GDM1 (cell line): ENCODE measurements at regions not wholly inside any gene's neighbourhood (a gene's known extent, or its start where the extent isn't known, plus 50 kb on each side); places are given as distances from the start of the nearest gene placed in this dataset.
"Not testable (repeated sequence)": the region's sequence is repeated elsewhere in the genome, so short reads cannot be mapped to it uniquely, and the experiment has no call there.

ENCODE experiments used
- DNase-seq: peaks from one replicate; lab custom pipeline; 2025; lab: John Stamatoyannopoulos, UW

DNA sequence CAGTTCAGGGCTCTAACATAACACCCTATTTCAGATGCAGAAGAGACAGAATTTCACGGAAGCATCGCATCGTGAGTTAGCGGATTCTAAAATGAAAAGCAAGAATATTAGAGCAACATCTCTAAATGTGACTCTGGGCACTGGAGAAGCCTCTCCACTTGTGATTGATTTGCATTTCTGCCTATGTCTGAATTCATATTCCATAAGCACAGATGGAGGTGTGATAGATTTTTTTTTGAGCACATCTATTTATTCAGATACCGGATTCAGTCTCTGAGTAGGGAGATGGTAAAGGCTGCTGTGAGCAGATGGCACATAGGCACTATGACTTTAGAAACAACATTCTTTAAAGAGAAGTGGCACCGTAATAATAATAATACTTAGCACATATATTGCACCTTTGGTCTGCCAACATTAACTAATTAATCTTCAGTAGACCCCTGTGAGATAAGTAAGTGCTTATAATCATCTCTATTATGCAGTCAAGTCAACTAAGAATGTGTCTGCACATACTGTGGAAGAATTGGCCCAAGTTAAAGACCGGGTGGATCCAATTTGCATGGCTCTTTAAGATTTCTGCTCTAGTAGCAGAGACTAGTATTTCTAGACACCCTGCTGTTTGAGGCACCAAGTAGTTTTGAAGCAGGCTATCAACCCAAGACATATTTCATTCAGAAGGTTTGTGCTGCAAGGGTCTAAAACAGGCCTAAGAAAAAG is 685.0 kb downstream of the CETN3 start:
- no peak for DNase-seq

DNA sequence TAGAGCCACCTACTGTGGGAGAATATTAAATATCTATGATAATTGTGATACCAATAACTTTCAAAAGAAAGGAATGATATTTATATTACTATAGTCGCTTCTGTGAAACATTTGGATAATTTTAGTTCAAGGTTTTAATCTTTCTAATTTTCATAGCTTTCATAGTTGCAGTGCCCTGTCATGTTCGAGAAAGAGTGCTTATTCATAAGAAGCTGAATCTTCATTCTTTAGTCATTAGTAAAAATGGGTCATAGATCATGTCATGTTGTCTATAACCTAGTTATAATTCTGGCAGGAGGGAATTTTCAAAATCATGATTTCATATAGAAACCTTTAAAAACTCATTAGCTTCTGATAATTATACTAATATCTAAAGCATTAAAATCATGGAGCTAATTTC is 685.6 kb downstream of the CETN3 start:
- no peak for DNase-seq

DNA sequence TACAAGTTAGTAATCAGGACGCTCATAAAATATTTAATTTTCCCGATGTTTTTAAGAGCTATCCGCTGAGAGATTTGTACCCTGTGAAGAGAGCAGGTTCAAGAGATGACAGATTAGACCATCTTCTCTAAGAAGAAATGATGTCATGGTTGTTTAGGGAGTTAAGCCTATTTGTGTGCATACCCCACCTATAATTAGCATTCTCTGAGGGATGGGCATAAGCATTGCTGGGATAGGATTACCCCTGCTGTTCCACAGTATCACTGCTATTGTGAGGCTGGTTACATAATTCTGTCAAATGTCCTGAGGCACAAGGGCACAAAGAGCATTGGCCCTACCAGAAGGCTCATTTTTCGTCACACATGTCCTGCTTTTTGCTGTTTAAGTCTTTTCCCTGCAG is 687.0 kb downstream of the CETN3 start:
- no peak for DNase-seq

DNA sequence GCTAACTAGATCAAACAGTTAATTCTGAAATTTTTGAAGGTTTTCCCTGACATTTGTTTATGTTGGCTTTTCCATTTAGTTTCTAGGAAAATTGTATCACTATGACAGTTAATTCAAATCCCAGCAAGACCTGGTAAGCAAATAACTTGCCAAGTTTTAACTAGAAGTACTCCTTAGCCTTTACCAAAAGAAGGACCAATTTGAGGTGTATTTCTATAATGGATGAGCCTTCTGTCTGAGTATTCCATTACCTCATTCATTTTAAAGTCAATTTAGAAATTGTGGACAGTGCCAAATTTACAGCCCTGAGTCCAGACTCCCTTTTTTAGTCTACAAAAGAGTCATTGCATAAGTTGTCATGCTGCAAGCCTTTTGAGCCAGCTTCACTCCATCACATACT is 687.6 kb downstream of the CETN3 start:
- DNase-seq, result no peak

DNA sequence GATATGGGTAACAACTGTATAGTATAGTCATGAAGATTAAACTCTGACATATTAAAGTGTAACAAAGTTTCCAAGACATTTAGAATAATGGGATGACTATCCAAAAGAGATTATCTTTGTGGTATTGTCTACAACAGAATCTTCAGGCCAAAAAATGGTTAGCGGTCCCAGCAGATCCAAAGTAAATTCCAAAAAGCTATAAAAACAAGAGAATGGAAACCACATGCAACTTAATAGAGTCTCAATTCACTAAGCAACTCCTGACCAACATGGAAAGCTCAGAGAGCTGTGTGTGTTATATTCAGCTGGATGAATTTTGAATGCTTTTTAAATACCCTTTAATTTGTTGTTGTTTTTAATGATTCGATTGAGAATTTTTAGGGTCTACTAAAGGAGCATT is 688.2 kb downstream of the CETN3 start:
- no peak for DNase-seq

DNA sequence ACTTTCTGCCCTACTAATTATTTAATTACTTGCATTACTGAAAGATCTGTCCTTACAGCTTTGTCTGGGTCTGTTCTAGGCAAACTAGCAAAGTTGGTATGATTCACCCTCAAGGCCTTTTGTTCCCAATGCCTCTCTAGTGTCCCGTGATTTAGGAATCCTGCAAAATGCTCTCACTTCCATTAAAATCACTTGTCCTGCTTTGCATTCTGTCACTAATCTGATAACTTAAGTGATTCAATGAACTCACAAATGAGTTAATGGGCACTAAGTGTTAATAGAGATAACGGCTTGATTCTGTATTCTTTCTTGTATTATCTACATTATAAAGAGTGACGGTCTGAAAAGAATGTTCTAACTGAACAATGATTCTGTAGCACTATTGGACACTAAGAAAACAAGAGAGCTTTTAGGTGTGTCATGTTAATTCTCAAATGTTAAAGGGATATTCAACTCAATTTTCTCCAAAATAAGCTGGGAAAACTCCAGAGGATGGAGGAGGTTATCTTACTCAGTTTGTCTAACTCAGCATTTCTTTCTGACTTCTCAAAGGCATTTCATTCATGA is 697.3 kb downstream of the CETN3 start:
- DNase-seq, result no peak

DNA sequence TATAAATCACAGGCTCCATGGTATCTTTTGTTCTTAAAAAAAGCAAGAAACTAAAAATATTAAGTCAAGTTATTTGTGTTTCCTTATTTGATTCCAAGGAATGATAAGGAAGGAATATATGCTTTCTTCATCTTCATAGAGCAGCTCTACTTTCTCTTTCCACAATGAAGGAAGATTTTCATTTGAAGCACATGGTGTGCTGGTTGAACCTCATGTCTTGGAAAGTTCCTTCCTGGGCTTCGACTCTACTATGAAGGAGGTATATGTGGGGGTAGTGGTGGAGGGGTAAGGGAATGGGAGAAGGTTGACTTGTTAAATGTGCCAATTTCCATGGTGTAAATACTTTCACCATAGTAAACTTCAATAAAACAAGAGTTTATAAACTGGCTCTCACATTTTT is 698.0 kb downstream of the CETN3 start:
- no peak for DNase-seq

DNA sequence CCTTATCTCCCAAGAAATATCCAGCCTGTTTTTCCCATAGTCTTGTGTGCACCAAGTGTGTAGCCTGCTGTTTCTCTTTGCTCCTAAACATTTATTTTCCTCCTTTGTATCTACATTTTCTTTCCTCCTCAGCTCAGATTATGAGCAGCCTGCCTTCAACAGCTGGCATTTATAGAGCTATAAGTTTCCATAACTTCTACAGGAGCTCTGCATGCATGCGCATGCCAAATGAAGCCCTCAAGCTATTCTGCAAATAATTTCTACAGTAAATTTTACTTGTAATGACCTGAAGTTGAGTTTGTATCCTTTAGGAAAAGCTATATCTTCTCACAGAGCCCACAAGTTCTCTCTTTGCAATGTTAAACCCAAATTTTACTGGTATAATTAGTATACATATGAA is 699.5 kb downstream of the CETN3 start:
- DNase-seq, result no peak

DNA sequence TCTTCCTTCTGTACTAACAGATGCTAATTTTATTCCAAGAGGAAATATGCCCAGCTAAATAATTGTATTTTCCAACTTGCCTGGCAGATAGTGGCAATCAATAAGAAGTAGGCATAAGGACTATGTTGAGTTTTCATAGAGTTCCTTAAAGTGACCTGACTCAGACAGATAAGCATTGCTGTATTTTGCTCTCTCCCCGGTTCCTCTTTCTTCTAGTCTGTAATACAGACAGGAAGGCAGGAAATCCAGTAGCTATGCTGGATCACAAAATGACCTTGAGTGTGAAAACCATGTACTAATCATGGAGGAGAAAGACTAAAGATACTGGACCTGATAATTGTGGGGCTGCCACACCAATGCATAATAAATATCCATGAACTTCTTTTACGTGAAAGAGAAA is 701.7 kb downstream of the CETN3 start:
- peak; percentile 42 for DNase-seq

DNA sequence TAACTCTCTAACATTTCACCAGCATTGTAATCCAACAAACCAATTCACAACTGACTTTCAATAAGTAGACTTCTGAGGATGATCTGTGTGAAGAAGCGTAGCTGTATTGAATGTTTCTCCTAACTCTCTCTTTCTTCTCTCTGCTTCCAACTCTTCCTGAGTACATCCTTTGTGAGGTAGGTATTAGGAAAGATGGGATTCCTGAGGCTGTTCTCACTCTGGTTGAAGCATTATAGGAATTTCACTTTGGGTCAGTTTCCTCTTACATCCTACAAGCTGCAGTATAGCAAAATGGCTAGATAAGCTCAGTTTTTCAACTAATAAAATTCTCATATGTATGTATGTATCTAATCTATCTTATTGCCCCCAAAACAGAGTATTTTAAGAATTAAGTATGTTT is 702.8 kb downstream of the CETN3 start:
- DNase-seq, result no peak

DNA sequence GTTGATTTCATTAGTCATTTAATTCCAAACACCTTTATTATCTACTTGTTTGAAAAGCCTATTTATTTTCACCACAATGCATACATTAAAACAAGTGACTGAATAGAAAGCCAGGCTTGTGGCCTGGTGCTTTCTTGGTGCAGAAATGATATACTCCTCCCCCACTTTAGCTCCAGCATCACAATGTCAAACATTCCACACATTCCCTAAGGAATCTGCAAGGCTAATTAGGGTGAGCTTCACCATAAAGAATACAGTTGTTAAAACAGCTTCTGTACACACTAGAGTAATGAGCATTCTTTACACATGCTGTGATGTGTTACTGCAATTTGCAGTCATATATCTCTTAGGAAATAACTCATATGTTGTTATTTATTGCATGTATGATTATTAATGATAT is 705.7 kb downstream of the CETN3 start:
- no peak for DNase-seq

DNA sequence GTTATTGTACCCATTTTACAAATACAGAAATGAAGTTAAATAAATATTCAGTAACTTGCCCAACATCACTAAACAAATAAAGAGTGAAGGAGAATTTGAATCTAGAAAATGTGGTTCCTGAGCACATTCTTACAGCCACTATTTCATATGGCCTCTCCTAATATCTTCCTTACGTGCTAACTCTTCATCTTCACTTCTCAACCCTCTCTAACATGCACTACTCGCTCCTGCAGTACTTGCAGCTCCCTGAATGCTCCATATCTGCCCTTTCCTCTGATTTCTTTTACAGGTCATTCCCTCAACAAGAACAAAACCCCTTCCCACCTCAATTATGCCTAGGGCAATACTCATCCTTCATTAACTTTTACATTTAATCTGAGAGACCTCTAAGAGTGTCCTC is 711.5 kb downstream of the CETN3 start:
- no peak for DNase-seq

DNA sequence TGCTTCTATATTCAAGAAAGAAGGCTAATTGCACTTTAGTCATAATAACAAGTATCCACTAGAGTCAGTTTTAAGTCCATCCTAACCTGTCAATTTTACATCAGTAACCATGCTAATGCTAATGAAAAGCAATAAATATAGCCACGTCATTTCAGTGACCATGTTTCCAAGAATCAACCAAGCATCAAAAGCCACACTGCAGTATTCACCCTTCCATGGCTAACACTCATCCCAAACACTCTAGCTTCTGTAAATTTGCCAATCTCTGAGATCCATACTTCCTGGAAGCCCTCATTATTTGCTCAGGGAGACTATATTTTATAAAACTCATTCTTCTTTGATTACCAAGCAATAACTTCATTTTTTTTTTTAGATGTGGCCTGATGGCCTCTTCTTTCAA is 712.0 kb downstream of the CETN3 start:
- DNase-seq, result no peak

DNA sequence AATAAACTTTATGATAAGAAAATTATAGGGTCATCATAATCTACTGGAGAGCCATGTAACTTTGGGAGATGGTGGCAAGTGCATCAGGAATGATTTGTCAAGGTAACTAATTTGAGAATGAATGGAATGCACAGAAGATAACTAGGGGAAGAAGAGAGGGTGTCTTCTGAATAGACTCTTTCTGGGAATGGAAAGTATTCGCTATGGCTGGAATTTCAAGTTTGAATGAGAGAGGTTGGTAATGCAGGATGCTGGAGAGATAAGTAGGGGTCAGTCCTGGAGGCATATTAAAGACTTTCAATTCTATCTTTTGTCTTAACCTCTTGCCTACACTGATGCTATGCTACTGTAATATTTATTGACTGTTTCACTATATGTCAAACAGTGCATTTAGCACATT is 714.2 kb downstream of the CETN3 start:
- no peak for DNase-seq

DNA sequence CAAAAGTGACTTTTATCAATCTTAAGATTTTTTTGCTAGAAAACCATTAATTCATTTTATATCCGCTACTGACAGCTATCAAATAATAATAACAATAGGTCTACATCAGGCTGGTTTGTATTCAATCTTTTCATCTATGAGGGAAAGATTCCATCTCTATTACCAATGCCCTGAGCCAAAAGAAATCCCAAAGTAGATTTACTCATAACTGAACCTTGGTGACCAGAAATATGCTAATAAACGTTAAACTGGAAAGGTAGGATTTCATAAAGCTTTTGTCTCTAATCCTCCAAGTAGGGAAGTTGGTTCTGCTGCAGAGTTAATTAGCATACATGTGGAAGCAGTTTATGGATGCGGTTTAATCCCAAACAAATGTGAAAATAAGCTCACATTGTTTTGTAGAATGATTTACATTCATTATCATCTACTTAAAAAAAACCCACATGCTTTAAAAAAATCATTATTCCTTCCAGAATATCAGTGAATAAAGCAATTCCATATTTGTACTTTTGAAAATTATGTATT is 715.5 kb downstream of the CETN3 start:
- DNase-seq, result no peak

DNA sequence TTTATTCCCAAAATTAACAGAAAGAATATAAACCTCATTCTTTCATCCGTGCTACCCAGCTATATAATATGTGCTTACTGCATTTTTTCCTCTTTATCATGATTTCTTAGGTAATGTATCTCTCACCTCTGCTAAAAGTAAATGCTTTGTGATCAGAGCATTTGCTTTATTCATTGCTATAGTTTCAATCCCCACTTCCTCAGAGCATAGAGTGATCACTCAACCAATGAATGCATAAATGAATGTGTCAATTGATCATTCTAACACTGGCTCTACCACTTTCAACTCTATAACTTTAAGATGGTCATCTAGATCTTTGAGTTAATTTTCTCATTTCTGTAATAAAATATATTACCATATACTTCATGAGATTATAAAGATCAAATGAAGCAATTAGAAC is 719.2 kb downstream of the CETN3 start:
- no peak for DNase-seq

DNA sequence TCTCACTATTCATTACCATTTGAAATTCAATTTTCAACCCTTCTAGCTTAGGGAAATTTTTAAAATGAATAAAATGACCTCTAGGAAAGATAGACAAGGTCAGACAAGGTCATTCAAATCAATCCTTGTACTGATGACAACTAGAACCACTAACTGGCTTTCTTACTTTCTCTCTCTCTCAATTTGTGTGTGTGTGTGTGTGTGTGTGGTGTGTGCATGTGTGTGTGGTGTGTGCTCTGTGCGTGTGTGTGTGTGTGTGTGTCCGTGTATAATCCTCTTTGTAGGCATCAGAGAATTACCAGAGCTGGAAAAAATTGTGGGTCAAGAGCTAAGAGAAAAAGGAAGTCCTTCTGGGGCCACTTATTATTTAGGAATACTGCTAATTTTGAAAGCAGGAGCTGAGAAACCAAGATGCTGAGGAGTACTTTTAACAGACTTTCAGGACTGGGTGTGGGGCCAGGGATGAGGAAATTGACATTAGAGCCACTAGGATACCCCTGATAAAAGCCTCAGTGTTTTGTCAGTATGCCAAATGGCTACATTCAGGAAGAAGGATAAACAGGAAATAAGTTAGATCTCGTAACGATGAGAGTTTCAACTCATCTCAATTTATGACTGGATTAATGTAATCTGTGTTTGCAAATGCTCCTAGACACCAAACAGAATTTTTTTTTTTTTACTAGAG is 723.3 kb downstream of the CETN3 start:
- DNase-seq, result no peak

DNA sequence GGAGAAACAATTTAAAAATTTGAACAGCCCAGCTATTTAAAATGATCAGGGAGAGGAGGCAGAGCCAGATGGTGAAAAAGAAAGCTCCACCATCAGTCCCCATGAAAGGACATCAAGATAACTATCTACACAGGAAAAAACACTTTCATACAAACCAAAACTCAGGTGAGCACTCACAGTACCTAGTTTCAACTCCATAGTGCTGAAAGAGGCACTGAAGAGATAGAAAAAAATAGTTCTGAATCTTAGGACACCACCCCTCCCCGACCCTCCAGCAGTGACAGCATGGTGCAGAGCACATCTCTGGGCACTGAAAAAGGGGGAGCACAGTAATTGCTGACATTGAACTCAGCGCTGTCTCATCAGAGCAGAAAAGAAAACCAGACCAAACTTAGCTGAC is 732.9 kb downstream of the CETN3 start:
- DNase-seq, result no peak

DNA sequence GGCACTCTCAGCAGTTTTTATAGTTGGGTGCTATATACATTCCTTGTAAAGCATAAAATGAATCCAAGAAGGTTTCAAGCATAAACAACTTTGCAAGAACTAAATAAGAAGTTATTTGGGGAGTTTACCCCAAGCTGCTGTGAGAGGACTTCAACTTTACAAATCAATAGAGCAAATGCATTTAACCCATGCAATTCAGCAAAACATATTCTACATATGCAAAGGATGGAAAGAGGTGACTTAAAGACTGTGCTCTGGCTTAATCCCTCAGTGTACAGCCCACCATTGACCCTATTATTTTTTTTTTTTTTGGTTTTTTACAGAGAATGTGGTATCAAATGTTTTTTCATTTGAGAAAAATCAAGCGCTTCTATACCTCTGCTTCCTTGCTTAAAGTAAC is 736.5 kb downstream of the CETN3 start:
- DNase-seq, result no peak

DNA sequence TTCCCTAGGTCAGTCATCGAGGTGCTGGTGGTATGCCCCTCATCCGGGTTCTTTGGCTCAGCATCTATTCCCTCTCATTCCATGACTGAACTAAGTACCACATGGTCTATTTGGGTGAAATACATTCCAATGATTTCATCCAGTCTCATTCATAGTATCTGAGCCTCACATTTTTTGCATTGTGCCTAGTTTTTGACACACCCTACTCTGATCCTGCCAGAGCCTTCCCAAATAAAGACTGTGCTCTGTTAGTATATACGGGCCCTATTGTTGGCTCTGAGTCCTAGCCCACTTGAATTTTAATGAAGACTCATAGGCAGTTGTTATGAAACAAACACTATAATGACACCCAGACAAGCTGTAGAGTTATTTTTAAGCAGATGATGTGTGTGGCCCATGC is 740.7 kb downstream of the CETN3 start:
- no peak for DNase-seq

DNA sequence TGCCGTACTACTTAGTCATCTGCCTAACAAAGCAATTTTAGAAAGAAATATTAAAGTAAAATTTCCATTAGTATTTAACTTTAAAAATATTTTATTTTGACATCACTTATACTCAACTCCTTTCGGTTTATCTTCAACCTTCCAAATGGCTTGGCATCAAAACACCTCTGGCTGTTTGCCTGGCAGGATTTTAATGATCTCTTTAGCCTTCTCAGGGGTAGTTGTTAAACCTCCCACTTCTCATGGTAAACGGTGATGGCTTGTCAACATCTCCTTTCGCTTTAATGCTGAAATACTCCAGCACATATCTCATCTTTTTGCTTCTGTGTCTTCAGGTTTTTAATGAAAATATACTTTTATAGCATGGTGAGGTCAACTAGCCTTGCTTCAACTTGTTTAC is 747.1 kb downstream of the CETN3 start:
- no peak for DNase-seq

DNA sequence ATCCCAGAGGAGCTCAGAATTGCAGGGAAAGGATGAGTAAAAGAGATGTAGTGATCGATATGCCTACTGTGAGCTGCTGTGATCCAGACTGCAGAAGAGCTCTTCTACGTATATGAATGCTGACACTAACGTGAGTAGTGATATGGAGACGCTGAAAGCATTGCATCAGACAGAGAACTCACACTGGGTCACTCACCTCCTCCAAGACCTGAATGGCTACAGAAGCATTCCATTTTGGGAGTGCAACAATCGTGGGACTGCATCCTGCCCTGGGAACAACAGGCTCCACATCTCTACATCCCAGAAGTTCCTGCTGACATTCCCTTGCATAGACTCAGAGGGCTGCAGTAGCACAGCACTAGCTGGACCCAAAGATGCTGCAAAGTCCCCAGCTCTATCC is 755.9 kb upstream of the MEF2C start:
- no peak for DNase-seq

DNA sequence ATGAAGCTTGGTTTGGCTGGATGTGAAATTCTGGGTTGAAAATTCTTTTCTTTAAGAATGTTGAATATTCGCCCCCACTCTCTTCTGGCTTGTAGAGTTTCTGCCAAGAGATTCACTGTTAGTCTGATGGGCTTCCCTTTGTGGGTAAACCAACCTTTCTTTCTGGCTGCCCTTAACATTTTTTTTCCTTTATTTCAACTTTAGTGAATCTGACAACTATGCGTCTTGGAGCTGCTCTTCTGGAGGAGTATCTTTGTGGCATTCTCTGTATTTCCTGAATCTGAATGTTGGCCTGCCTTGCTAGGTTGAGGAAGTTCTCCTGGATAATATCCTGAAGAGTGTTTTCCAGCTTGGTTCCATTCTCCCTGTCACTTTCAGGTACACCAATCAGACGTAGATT is 751.2 kb upstream of the MEF2C start:
- DNase-seq, result not testable (repeated sequence)

DNA sequence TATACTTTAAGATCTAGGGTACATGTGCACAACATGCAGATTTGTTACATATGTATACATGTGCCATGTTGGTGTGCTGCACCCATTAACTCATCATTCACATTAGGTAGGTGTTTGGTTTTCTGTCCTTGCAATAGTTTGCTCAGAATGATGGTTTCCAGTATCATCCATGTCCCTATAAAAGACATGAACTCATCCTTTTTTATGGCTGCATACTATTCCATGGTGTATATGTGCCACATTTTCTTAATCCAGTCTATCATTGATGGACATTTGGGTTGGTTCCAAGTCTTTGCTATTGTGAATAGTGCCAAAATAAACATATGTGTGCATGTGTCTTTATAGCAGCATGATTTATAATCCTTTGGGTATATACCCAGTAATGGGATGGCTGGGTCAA is 747.1 kb upstream of the MEF2C start:
- DNase-seq, result not testable (repeated sequence)
